GM19239 (cell line): ENCODE measurements at regions not wholly inside any gene's neighbourhood (a gene's known extent, or its start where the extent isn't known, plus 50 kb on each side); places are given as distances from the start of the nearest gene placed in this dataset.

Source experiments
- DNase-seq: peaks from one replicate; pipeline ENCODE4 v3.0.0; 2011; ENCODE audit warnings: low spot score; ENCODE audit not compliant: insufficient read length
- FAIRE-seq: peaks from 2 replicates; lab custom pipeline; 2011; peaks lifted over from hg19 to GRCh38; lab: Jason Lieb, UNC

DNA sequence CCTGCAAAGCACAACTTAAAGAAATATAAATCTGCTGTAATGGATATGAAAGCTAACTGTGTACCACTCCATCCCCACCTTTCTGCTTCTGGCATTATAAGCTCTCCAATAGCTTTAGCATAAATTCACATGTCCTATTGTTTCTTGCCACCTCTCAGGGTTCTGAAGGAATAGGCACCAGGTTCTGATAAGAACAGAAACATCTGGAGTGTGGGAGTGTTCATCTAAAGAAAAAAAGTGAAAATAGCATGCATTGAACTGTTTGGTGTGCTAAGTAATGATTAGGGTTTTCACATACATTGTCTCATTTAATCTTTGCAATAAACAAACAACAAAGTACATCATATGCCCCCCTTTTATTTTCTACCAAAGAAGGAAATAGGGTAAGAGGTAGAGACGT lies 72.3 kb downstream of the FAM76B start:
- DNase-seq: no peak
- FAIRE-seq: peak; percentile 33

DNA sequence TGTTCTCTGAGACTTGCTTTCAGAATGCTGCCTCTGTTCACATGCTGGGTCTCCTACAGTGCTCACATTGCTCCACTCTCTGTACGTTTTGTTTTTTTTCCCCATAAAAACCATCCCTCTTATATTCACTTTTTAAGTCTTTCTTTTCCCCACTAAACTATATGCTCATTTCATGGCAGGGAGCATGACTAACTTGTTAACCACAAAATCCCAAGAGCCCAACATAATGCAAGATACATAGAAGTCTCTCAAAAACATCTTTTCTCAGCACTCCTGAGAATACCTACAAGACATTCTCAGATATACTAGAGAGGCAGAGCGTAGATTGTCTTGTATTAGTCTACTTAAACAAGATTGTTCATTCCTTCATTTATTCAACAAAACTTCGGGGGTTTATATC lies 73.3 kb downstream of the FAM76B start:
- no peak for DNase-seq
- peak; percentile 54 for FAIRE-seq

DNA sequence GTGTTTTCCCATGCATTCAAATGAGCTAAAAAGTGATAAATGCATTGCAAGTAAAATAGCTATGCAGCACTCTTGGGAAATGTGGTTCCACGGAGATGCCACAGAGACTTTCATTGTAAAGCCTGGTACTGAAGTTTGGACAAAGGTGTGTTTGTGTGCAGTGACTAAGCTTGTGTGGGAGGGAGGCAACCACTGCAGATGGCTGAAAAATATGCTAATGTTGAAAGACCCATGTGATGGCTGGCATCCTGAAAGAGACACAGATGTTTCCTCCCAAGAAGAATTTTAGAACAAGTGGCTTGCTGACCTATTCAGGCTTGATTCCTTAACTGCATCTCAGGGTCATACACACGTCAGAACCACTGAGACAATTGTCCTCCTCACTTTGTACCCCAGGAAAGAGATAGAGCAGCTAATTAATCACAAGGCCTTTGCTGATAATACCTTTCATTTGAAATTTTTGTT lies 73.8 kb downstream of the FAM76B start:
- FAIRE-seq: peak; percentile 99

DNA sequence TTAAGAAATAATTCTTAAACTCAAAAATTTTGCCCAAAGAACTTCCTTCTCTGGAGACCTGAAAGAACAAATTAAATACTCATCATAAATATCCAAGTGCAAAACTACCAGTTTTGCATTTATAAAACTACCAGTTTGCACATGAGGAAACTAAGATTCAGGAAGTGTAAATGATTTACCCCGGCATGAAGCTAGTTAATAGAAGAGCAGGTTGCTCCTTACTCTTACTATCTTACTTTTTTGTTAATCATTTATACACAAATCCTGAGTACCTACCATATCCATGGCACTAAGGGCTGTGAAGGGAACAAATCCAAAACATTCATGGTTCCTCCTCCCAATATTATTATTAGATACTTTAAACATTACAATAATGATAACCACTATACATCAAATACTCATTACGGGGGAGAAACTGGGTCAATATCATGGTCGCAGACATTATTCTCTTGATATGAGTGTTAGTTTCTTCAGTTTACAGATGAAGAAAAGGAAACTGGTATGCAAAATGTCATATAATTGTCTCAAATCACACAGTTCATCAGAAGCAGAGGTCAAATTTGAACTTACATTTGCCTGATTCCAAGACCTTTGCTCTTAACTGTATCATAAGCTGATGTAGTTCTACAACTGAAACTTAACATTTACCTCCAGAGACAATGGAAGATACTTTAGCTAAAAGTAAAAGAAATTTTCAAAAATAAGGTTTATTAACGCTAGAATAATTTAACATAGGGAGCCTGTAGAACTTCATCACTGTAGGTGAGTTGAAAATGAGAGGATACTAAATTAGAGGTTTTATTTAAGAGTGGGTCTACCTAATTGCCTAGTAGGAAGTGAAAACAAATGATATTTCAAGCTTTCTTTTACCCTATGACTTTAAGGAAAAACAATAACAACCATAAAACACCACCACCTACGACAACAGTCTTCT lies 74.5 kb downstream of the FAM76B start:
- DNase-seq (no peak), FAIRE-seq (no peak)

More for the DNA sequence above, 73.8 kb downstream of the FAM76B start:
- DNase-seq: peak; percentile 12

DNA sequence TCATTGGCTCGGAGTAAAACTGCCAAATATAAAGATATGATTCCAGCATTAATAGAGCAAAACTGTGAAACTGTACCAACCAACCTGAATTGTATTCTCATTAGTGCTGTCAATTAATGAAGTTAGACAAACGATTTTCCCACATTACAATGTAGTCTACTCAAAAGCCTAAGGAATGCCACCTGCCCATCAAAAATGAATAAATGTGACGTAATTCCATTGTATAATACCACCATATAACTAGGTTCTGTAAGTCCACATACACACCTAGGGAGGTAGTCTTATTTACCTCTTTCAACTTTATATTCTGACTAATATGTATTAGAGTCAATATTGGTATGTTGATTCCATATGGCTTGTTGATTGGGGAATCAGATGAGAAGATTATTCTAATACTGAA lies 76.2 kb downstream of the FAM76B start:
- no peak for FAIRE-seq
- DNase-seq: no peak

DNA sequence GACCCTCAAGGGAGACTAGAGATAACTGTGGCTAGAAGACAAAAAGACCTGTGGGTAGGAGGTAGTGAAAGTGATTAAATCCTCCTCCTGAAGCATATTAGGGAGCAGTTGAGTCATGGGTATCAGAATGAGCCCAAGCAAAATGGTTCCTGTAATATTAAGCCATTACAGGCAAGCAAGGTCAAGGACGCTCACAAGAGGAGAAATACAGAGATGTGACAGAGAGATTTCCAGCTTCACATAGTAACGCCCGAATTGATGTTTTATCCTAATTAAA lies 77.7 kb downstream of the FAM76B start:
- DNase-seq: no peak
- peak; percentile 82 for FAIRE-seq

DNA sequence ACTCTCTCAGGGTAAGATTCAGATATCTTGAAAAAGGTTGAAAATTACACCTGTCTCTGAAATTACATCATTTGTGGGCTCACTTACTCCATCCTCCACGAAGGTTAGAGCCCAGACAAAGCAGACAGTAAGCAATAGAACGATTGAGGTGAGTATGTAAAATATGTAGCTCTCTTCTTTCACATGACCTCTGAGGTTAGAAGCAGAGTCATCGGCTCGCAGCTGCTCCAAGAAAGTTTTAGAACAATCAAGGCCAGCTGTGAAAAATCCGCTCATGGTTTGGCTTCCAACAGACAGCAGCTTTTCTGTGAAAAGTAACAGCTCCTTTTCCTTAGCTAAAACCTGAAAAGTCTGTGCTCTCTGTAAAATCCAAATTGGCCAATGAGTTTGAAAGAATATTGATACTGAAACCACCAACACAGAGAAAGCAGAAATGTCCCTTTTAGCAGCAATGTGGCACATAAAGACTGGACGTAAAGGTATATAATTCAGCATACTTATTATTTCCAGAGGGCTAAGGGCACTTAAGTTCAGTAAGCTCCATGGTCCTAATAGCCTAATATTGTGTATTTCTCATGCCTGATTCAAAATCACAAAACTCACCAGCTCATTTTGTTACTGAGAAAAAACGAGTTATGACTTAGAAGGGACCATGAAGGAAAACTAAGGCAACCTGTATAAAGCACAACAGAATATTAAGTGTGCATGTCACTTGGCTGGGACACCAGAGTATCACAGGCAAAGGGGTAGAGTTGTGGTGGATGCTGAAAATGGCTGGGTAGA lies 78.2 kb downstream of the FAM76B start:
- DNase-seq: no peak
- peak; percentile 90 for FAIRE-seq

DNA sequence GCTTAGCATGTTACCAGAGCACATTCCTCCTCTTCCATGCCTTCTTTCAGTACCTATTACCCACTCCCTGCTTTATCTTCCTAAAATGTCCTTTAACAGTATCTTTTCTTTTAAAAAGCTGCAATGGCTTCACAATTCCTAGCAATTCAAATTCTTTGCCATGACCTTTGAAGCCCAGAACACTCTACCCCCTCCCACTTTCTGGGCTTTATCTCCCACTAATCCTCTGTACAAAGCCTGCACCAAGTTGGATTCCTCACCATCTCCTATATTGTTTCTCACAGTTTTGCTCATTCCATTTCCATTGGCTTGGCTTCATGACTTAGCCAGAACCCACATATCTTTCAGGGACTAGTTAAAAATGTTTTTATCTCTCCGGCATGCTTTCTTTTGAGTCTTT lies 80.9 kb downstream of the FAM76B start:
- FAIRE-seq (no peak), DNase-seq (no peak)

DNA sequence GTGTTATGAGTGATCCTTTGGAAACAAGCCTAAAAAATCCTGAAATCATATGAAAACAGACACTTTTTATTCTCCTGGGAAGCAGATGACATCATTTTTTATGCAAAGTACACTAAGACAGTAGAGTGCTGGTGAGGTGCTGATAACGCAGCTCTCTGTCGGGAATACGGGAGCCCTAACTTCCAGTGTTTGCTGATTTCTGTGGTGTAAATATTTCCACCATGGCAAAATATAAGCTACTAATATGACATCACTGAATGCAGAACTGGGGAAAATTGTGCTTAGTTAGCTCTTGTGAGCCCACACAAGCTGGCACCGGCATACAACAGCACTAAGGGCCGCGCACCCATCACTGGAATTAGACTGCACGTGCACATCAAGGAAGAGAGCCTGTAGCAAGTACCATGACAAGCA lies 82.6 kb downstream of the FAM76B start:
- no peak for DNase-seq
- no peak for FAIRE-seq

DNA sequence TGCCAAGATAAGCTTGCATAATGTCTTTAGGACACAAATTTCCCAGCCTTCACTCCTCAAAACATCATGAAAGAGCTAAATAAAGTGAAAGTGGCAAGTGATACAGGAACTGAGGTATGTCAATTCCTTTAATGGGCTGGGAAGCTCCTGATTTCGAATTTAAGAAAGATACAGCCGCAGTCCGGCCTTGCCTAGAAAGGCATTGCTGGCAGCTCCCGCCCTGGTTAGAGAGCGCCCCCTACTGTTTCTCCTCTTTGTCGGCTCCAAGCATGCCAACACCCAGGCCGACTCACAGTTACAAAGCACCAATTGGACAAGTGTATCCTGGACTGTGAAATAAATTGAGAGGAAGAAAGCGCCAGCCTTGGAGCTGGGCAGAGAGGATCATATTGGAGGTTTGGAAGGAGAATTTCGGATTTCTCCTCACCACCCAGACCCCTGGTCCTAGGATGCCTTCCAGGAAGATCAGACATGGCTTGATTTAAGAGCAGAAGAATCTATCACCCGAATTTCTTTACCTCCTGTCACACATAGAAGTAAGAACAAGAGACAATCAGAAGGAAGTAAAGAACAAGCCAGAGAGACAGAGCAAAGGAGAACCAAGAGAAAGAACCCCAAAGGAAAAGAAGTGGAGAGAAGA lies 84.0 kb downstream of the FAM76B start:
- FAIRE-seq: peak; percentile 93
- DNase-seq: peak; percentile 19

DNA sequence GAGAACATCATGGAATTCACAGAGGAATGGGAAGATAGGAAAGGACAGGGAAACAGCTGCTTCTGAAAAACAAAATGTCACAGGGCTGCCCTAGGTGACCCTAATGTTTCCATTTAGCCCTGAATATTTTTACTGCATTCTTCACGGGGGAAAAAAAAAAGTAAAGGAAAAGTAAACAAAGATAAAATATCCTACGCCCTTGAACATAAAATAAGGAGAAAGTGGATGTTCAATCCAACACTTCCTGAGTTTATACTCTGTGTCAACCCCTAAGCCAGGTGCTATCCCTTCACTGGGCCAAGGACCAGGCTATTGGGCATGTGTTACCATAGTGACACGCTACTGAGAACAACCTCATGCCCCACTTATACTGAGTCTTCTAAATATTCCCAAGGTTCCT lies 84.7 kb downstream of the FAM76B start:
- no peak for DNase-seq
- no peak for FAIRE-seq

DNA sequence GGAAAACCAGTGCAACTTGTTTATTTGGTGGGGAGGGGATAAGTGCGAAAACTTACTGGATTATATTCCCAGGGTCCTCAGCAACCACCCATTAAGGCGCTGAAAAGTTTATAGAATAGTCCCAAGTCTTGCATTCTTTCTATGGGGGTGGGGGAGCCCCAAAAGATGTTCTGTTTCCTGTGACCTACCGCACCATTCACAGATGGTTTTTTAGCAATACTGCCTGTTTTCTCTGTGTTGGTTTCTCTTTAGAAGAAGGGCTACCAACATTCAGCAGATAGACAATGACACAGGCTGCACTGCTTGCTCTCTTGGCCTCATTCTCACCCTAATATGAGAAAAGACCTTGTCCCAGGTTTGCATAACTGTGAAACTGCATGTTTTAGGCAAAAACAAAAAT lies 86.5 kb downstream of the FAM76B start:
- peak; percentile 51 for FAIRE-seq

DNA sequence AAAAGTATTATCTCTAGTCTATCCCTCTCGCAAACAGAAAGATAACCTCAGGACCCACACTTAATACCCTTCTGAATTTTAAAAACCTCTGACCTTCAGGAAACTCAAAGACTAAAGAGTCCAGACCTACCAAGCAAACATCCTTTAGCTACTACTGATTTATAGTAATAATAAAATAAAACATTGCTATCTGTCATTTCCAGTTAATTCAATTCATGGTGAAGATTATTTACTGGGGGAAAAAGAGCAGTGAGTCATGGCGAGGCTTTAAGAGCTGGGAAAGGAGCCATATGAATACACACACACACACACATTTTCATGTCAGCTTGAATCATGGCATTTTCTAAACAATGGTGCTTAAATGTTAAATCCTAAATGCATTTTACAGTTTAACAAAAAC lies 87.1 kb downstream of the FAM76B start:
- FAIRE-seq (no peak), DNase-seq (no peak)

More for the DNA sequence above, 86.5 kb downstream of the FAM76B start:
- no peak for DNase-seq

DNA sequence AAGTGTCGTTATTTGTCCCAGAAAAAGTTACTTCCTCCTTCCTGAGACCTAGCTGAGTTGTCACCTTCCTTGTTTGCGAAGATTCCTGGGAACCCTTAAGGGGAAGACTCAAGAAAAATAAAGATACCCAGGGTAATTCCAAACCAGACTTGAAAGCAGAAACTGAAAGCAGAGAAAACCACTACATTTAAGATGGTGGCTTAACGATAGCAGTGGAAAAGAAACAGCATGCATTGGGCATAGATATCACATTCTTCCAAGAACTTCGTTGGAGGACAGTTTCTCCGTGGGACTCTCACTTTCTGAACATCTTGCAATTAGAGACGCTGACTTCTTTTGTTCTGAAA lies 89.1 kb downstream of the FAM76B start:
- FAIRE-seq: peak; percentile 95
- no peak for DNase-seq

DNA sequence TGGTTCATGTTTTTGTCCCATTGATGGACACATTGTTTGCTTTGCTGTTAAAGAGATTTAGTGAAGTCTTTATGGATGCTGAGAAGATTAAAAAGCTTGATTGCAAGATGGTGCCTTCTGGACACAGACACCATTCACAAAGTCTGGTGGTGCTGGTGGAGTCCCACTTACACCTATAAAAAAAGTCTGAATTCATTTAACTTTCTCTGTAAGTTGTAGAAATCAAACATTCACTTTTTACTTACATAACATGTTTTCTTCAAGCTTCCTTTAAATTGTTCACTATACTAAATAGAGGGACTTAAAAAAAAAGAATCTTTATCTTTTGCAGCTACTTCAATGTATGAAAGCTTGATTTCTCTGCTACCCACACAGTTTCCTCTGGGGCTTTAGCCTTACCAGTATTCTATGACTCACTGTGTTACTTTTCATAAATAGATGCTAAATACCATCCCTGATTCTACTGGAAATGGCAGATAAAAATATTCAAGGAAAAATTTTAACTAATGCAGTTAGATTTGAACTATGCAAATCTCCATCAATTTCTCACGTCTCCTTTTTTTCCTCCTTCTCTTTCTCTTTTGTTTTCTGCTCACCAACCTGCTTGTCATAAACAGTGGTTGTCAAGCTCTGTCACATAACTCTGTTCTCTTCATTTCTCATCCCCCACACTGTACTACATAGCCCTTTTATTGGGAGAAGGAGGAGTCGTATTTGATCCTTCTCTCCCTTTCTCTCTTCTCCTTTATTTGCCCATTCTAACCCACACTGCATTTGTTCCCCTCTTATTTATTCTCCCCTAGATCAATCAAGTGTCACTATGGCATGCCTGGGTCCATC lies 89.7 kb downstream of the FAM76B start:
- DNase-seq: no peak
- peak; percentile 14 for FAIRE-seq

DNA sequence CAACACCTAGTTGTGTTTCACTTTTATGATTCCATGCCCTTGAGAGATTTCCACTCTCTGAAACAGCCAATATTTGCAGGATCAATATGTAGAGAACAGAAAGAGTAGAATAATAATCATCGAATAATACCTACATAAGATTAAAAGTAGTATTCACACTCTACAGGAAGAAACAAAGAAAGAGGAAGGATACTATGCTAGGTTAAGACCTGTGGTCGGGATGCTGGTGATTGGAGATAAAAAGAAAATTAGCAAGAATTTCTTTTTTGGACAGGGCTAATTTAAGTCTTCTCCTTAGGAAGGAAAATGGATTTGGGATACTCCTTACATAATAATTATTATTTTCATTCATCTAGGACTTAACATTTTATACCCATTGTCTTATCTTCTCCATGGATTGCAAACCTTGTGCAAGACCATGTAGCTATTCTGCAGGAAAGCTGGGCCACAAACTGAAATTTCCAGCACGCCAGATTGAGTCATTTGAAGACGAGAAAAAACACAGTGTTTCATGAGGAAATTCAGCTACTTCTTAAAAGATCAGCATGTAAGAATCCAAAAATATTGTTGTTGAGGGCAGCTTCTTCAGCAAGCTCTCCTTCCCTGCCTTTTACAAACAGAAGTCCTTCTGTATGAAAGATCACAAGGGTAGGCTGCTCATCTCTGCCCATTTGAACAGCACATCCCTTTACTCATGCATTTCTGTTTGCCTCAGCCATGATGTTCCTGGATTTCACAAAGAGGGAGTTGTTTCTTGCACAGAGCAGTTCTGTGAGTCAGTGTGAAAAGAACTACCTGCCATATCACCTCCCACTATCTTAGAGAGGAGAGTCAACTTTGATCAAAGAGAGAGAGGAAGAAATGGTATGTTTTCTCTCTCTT lies 90.7 kb downstream of the FAM76B start:
- FAIRE-seq: peak; percentile 76
- DNase-seq: no peak

DNA sequence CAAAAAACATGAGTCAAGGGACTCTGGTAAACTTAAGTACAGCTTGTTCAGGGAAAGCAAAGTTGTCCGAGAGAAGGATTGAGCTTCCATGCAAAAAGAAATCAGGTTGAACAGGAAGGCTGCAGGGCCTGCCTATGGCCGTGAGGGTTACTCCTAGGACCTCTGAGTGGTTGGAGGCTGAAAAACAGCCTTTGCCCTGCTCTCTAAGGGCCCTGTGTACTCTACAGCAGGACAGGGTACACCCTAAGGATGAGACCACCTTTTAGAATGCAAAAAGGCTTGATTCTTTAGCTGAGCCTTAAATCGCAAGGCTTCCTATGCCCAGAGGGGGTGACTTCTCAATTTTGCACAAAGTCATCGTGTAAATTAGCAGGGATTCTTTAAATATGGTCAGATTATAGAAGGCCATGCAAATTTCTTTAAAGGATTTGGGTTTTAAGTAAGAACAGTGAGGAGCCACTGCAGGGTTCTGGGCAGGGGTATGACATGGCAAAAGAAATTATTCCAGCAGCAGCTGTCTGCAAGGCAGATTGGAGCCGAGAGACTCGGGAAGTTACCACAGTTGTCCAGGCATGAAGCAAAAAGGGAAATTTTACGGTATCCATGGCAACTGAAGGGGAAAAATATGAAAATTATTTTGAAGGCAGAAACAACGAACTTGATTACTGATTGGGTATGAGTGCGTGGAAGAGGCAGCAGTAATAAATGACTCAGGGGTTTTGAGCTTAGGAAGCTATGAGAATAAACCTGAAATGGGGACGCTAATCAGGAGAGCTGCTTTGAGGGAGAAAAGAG lies 91.8 kb downstream of the FAM76B start:
- peak; percentile 37 for FAIRE-seq
- DNase-seq: no peak

DNA sequence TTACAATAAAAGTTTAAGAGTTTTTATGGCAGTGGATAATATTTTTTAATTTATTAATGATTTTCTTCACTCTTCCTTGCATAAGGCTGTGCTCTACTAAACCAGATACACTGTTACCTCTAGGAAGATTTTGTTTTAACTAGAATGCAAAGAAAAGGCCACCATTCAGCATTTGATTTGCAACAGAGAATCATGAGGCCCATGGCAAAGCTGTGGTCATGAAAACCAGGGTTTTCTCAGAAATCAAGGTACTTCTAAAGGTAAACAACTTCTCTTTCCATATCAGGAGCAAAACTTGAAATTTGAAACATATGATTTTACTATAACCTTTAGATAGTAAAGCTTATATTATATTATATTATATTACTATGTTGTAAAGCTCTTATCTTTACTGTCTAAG lies 94.4 kb downstream of the FAM76B start:
- DNase-seq (no peak), FAIRE-seq (no peak)
